ENCODE measurements at regions not wholly inside any gene's neighbourhood (a gene's known extent, or its start where the extent isn't known, plus 50 kb on each side); places are given as distances from the start of the nearest gene placed in this dataset.

- ATAC-seq (ENCODE audit: low read depth in 2 of 2): no peak
These were observed 142.2 kb downstream of the EMX2 start for GRCh38 chr10:117684672-117685211.

GRCh38 chr10:117685431-117685830 is 142.9 kb downstream of the EMX2 start:
- no peak for DNase-seq
- H3K27me3 Mint-ChIP-seq: peaks cover 8 to 10% (median 9%) of the 10 kb centered on the region in 3 donors
- ATAC-seq (ENCODE audit: low read depth in 2 of 2): no peak
- no peaks in the 10 kb centered on the region for H3K4me1 Mint-ChIP-seq
- no peaks in the 10 kb centered on the region for H3K36me3 Mint-ChIP-seq
- H3K9me3 Mint-ChIP-seq: peaks cover 0 to 3% (median 0%) of the 10 kb centered on the region in 7 donors
- peak overlapping the region in 1 of 6 donors; percentile 8 for H3K27ac Mint-ChIP-seq
- peak overlapping the region in 1 of 8 donors; percentile 63 for H3K4me3 Mint-ChIP-seq

More at GRCh38 chr10:117684672-117685211, 142.2 kb downstream of the EMX2 start:
- peaks cover 0 to 3% (median 0%) of the 10 kb centered on the region in 7 donors for H3K9me3 Mint-ChIP-seq
- H3K36me3 Mint-ChIP-seq: no peaks in the 10 kb centered on the region
- no peaks in the 10 kb centered on the region for H3K4me1 Mint-ChIP-seq
- H3K27ac Mint-ChIP-seq: no peak overlapping the region
- DNase-seq: no peak
- H3K27me3 Mint-ChIP-seq: peaks cover 8 to 10% (median 9%) of the 10 kb centered on the region in 3 donors
- peak overlapping the region in 1 of 8 donors; percentile 20 for H3K4me3 Mint-ChIP-seq

GRCh38 chr10:117686606-117687005 is 144.1 kb downstream of the EMX2 start:
- Mint-ChIP-seq H3K27me3 (peaks cover 9 to 10% (median 10%) of the 10 kb centered on the region in 3 donors), H3K4me1 (no peaks in the 10 kb centered on the region), H3K36me3 (no peaks in the 10 kb centered on the region), H3K27ac (no peak overlapping the region), H3K9me3 (peaks cover 0 to 3% (median 0%) of the 10 kb centered on the region in 7 donors), H3K4me3 (no peak overlapping the region)
- DNase-seq (no peak), ATAC-seq (ENCODE audit: low read depth in 2 of 2) (no peak)

DNA sequence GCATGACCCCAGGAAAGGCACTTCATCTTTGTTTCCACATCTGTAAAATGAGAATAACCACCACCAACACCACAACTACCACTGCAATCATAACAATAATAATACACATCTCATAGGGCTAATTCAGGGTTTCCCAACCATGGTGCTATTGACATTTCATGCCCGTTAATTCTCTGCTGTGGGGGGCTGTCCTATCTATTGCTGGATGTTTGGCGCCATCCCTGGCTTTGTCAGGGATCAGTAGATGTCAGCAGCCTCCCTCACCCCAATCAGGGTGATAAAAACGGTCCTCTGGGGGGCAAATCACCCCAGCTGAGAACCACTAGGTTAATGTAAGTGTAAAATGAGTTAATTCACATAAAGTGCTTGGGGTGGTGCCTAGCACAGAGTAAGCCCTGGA is 145.8 kb downstream of the EMX2 start:
- Mint-ChIP-seq H3K9me3 (peaks cover 0 to 2% (median 0%) of the 10 kb centered on the region in 7 donors), H3K27ac (no peak overlapping the region), H3K36me3 (no peaks in the 10 kb centered on the region), H3K4me1 (no peaks in the 10 kb centered on the region), H3K4me3 (no peak overlapping the region), H3K27me3 (peaks cover 9 to 18% (median 12%) of the 10 kb centered on the region in 3 donors)
- DNase-seq: no peak
- no peak for ATAC-seq (ENCODE audit: low read depth in 2 of 2)

DNA sequence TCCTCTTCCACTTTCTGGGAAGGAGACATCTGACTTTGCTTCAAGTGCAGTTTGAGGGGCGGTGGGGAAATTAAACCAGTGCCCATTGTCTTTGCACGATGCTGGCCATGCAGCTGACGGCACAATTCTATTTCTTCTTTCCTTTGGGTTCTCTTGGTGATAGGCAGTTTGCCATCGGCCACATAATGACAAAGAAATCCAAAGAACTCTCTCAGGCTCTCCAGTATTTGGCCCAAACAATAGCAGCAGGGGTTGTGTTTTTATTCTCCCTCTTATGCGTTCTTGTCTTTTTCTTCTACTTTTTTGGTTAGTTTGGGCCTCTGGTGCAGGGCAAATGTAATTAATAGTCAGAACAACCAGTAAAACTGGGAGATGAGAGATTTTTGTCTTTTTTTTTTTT is 147.0 kb downstream of the EMX2 start:
- Mint-ChIP-seq H3K27me3 (peaks cover 9 to 18% (median 13%) of the 10 kb centered on the region in 3 donors), H3K9me3 (peaks cover 0 to 2% (median 0%) of the 10 kb centered on the region in 7 donors), H3K36me3 (no peaks in the 10 kb centered on the region), H3K4me3 (no peak overlapping the region), H3K27ac (no peak overlapping the region), H3K4me1 (no peaks in the 10 kb centered on the region)
- ATAC-seq (ENCODE audit: low read depth in 2 of 2): no peak
- DNase-seq: no peak

DNA sequence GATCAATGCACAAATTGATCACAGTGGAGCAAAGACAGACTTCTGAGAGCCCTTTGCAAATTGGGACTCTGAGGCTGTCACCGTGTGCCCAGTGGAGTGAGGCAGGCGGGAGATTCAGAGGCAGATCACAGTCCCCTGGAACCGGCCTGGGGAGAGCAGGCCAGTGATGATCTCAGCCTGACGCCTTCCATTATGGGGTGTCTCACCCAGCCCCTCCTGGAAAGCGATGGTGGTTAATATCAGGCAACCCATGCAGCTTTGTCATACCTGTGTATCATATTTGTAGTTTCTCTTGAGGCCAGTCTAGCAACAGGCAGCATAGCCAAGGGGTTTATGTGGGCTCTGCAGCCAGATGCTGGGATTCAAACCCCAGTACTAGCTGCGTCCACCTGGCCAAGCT is 147.8 kb downstream of the EMX2 start:
- H3K36me3 Mint-ChIP-seq: no peaks in the 10 kb centered on the region
- no peak for ATAC-seq (ENCODE audit: low read depth in 2 of 2)
- H3K4me1 Mint-ChIP-seq: no peaks in the 10 kb centered on the region
- no peak overlapping the region for H3K27ac Mint-ChIP-seq
- H3K4me3 Mint-ChIP-seq: no peak overlapping the region
- H3K27me3 Mint-ChIP-seq: peaks cover 5 to 15% (median 13%) of the 10 kb centered on the region in 3 donors
- no peak for DNase-seq
- peaks cover 0 to 2% (median 0%) of the 10 kb centered on the region in 7 donors for H3K9me3 Mint-ChIP-seq

- H3K4me1 Mint-ChIP-seq: no peaks in the 10 kb centered on the region
- H3K9me3 Mint-ChIP-seq: peaks cover 0 to 10% (median 0%) of the 10 kb centered on the region in 7 donors
- H3K36me3 Mint-ChIP-seq: no peaks in the 10 kb centered on the region
- ATAC-seq (ENCODE audit: low read depth in 2 of 2) (no peak), DNase-seq (no peak)
- H3K4me3 Mint-ChIP-seq: no peak overlapping the region
- peaks cover 0 to 16% (median 15%) of the 10 kb centered on the region in 3 donors for H3K27me3 Mint-ChIP-seq
- no peak overlapping the region for H3K27ac Mint-ChIP-seq
These were observed 151.6 kb downstream of the EMX2 start for GRCh38 chr10:117694190-117694589.

DNA sequence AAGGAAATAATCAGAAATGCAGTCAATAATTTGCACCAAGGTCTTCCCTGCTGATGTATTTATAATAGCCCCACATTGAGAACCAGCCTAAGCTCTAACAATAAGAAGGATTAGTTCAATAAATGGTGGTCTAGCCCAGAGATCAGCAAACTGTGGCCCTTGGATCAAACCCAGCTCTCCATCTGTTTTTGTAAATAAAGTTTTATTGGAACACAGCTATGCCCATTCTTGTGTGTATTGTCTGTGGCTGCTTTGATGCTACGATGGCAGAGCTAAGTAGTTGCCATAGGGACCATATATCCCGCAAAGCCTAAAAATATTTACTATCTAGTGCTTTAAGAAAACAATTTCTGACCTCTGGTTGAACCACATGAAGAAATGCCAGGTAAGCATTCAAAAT is 154.9 kb downstream of the EMX2 start:
- H3K4me1 Mint-ChIP-seq: no peaks in the 10 kb centered on the region
- H3K27ac Mint-ChIP-seq: no peak overlapping the region
- peaks cover 0 to 10% (median 9%) of the 10 kb centered on the region in 3 donors for H3K27me3 Mint-ChIP-seq
- no peak for ATAC-seq (ENCODE audit: low read depth in 2 of 2)
- H3K36me3 Mint-ChIP-seq: no peaks in the 10 kb centered on the region
- no peak for DNase-seq
- H3K9me3 Mint-ChIP-seq: peaks cover 0 to 10% (median 0%) of the 10 kb centered on the region in 7 donors
- no peak overlapping the region for H3K4me3 Mint-ChIP-seq

DNA sequence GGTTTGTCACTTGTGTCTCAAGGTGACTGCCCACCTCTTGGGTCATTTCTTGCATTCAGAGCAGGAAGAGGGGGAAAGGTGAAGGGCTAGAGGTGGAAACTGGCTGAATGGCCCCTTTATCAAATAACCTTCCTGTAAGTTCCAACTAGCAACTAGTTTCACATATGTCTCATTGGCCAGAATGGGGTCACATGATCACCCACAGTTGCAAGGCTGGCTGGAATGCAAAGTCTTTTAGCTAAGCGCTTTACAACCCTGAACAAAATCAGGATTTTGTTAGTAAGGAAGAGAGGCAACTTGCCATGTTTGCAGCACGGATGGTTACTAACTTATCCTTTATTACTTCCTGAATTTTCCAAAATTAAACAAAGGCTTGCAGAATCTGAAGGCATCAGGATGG is 156.3 kb downstream of the EMX2 start:
- H3K4me3 Mint-ChIP-seq: no peak overlapping the region
- peaks cover 0 to 9% (median 5%) of the 10 kb centered on the region in 3 donors for H3K27me3 Mint-ChIP-seq
- H3K9me3 Mint-ChIP-seq: peaks cover 0 to 10% (median 0%) of the 10 kb centered on the region in 7 donors
- no peaks in the 10 kb centered on the region for H3K4me1 Mint-ChIP-seq
- DNase-seq: no peak
- H3K27ac Mint-ChIP-seq: no peak overlapping the region
- ATAC-seq (ENCODE audit: low read depth in 2 of 2): no peak
- H3K36me3 Mint-ChIP-seq: no peaks in the 10 kb centered on the region

- H3K27me3 Mint-ChIP-seq: peaks cover 4 to 9% (median 5%) of the 10 kb centered on the region in 3 donors
- no peak for ATAC-seq (ENCODE audit: low read depth in 2 of 2)
These were observed 157.0 kb downstream of the EMX2 start for GRCh38 chr10:117699436-117700075.

DNA sequence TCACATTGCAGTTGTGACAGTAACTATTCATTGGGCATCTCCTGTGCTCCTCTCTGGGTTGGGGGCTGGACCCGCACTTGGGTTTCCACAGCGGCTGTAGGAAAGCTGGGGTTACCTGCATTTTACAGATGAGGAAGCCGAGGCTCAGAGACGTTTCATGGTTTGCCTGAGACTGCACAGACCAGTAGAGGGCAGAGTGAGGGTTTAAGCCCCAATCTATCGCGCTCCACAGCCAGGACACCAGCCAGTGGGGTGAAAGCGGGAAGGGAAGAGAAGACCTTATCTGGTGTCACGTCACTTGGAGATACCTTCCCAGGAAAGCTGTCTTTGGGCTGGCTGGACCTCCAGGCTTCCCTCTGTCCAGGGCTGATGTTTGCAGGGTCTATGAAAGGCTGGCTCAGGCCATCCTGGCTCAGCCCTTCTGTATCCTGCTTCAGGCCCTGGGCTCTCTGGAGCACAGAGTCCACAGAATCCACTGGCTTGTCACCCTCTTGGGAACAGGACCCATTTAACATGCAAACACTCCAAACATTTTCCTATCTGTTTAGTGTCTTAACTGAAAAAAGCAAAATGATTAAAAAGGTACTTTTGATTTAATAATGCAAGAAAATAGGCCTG is 167.7 kb downstream of the EMX2 start:
- peaks cover 0 to 19% (median 8%) of the 10 kb centered on the region in 7 donors for H3K9me3 Mint-ChIP-seq
- ATAC-seq (ENCODE audit: low read depth in 2 of 2) (no peak), DNase-seq (no peak)
- H3K27me3 Mint-ChIP-seq: peaks cover 0 to 18% (median 10%) of the 10 kb centered on the region in 3 donors
- no peaks in the 10 kb centered on the region for H3K4me1 Mint-ChIP-seq
- peak overlapping the region in 1 of 6 donors; percentile 43 for H3K27ac Mint-ChIP-seq
- H3K36me3 Mint-ChIP-seq: peaks cover 0 to 3% of the 10 kb centered on the region in 2 donors
- H3K4me3 Mint-ChIP-seq: no peak overlapping the region

More at GRCh38 chr10:117699436-117700075, 157.0 kb downstream of the EMX2 start:
- no peak for DNase-seq
- no peak overlapping the region for H3K4me3 Mint-ChIP-seq
- no peak overlapping the region for H3K27ac Mint-ChIP-seq
- peaks cover 0 to 10% (median 0%) of the 10 kb centered on the region in 7 donors for H3K9me3 Mint-ChIP-seq
- H3K36me3 Mint-ChIP-seq: no peaks in the 10 kb centered on the region
- no peaks in the 10 kb centered on the region for H3K4me1 Mint-ChIP-seq

- no peak overlapping the region for H3K4me3 Mint-ChIP-seq
- H3K9me3 Mint-ChIP-seq: peaks cover 2 to 28% (median 7%) of the 10 kb centered on the region in 7 donors
- no peaks in the 10 kb centered on the region for H3K4me1 Mint-ChIP-seq
- ATAC-seq (ENCODE audit: low read depth in 2 of 2) (no peak), DNase-seq (no peak)
- peaks cover 6 to 12% (median 8%) of the 10 kb centered on the region in 3 donors for H3K27me3 Mint-ChIP-seq
- no peak overlapping the region for H3K27ac Mint-ChIP-seq
- H3K36me3 Mint-ChIP-seq: peaks cover 0 to 3% of the 10 kb centered on the region in 2 donors
These were observed 174.3 kb downstream of the EMX2 start for GRCh38 chr10:117716889-117717288.

GRCh38 chr10:117718986-117719920 is 176.7 kb downstream of the EMX2 start:
- peaks cover 0 to 12% (median 6%) of the 10 kb centered on the region in 3 donors for H3K27me3 Mint-ChIP-seq
- H3K9me3 Mint-ChIP-seq: peaks cover 0 to 19% (median 6%) of the 10 kb centered on the region in 7 donors
- H3K27ac Mint-ChIP-seq: no peak overlapping the region
- H3K4me3 Mint-ChIP-seq: no peak overlapping the region
- H3K36me3 Mint-ChIP-seq: no peaks in the 10 kb centered on the region
- no peaks in the 10 kb centered on the region for H3K4me1 Mint-ChIP-seq
- no peak for ATAC-seq (ENCODE audit: low read depth in 2 of 2)
- DNase-seq: no peak
